Left colon (tissue), 2 donors: ENCODE measurements at regions not wholly inside any gene's neighbourhood (a gene's known extent, or its start where the extent isn't known, plus 50 kb on each side); places are given as distances from the start of the nearest gene placed in this dataset.
A peak's percentile ranks its signal among the peaks of the same experiment; 100 is the strongest.

Experiments
- ATAC-seq: fragments of 200-7000 bp; cut with Tn5 transposase; one replicate; pipeline ENCODE4 v1.9.1; 2020; ENCODE audit warnings: mild to moderate bottlenecking, moderate library complexity
- DNase-seq, 2 donors: peaks; one replicate each; pipeline ENCODE4 v3.0.0-alpha.2; 2020
- intact Hi-C, 2 donors: fragments of 100-400 bp; cut with DNase I in 1 of 2; cut with micrococcal nuclease in 1 of 2; formaldehyde crosslinking; loops; one replicate each; pipeline versions ENCODE4 v1.11.2 to v1.14.0; 2022; cut with DNase I, micrococcal nuclease
- donor health status: DM: no; HTN: no; CAD: no.
- donor health status: DM: yes; HTN: yes; CAD: no.

- intact Hi-C loops, result no loop called here
- DNase-seq, result no peak
- ATAC-seq, result no peak
These were observed 174.1 kb downstream of the CSNK2A3 start for GRCh38 chr11:11178671-11179638.

- intact Hi-C loops, result no loop called here
- DNase-seq (no peak), ATAC-seq (no peak)
These were observed 175.8 kb downstream of the CSNK2A3 start for GRCh38 chr11:11177156-11177808.

- no peak for ATAC-seq
- intact Hi-C loops, result no loop called here
- no peak for DNase-seq
These were observed 179.6 kb downstream of the CSNK2A3 start for GRCh38 chr11:11173316-11174025.

- ATAC-seq (no peak), DNase-seq (no peak)
- intact Hi-C loops, result no loop called here
These were observed 181.2 kb downstream of the CSNK2A3 start for GRCh38 chr11:11171854-11172253.

GRCh38 chr11:11171285-11171684 lies 181.8 kb downstream of the CSNK2A3 start:
- DNase-seq (peak in 1 of 2 donors; percentile 42), ATAC-seq (no peak)
- intact Hi-C loops, result no loop called here

- no peak for DNase-seq
- intact Hi-C loops, result no loop called here
- no peak for ATAC-seq
These were observed 182.5 kb downstream of the CSNK2A3 start for GRCh38 chr11:11170352-11171084.

- intact Hi-C loops, result loop anchor here in 1 of 2 donors (10.0 kb wide), 1 partner anchor 135 kb away; no protein-coding TSS in a partner anchor
- DNase-seq (no peak), ATAC-seq (no peak)
These were observed 183.2 kb downstream of the CSNK2A3 start for GRCh38 chr11:11169715-11170351.

- ATAC-seq (no peak), DNase-seq (no peak)
- intact Hi-C loops, result loop anchor here in 1 of 2 donors (10.0 kb wide), 1 partner anchor 133 kb away; no protein-coding TSS in a partner anchor
These were observed 185.2 kb downstream of the CSNK2A3 start for GRCh38 chr11:11167806-11168205.

GRCh38 chr11:11164334-11164690 lies 188.7 kb downstream of the CSNK2A3 start:
- ATAC-seq, result no peak
- no peak for DNase-seq
- intact Hi-C loops, result loop anchor here in 1 of 2 donors (10.0 kb wide), 1 partner anchor 130 kb away; no protein-coding TSS in a partner anchor

GRCh38 chr11:11163669-11164333 lies 189.2 kb downstream of the CSNK2A3 start:
- ATAC-seq, result no peak
- no peak for DNase-seq

GRCh38 chr11:11163236-11163635 lies 189.8 kb downstream of the CSNK2A3 start:
- DNase-seq, result no peak
- intact Hi-C loops, result loop anchor here in 1 of 2 donors (10.0 kb wide), 1 partner anchor 128 kb away; no protein-coding TSS in a partner anchor
- peak; percentile 61 for ATAC-seq

More at GRCh38 chr11:11163669-11164333, 189.2 kb downstream of the CSNK2A3 start:
- intact Hi-C loops, result loop anchor here in 1 of 2 donors (10.0 kb wide), 1 partner anchor 129 kb away; no protein-coding TSS in a partner anchor

GRCh38 chr11:11157185-11157584 lies 195.9 kb downstream of the CSNK2A3 start:
- DNase-seq, result no peak
- intact Hi-C loops, result no loop called here
- ATAC-seq, result no peak

- intact Hi-C loops, result no loop called here
- DNase-seq (no peak), ATAC-seq (no peak)
These were observed 196.9 kb downstream of the CSNK2A3 start for GRCh38 chr11:11155962-11156815.

- ATAC-seq (no peak), DNase-seq (no peak)
- intact Hi-C loops, result no loop called here
These were observed 200.2 kb downstream of the CSNK2A3 start for GRCh38 chr11:11152877-11153276.

GRCh38 chr11:11149671-11150459 lies 203.2 kb downstream of the CSNK2A3 start:
- ATAC-seq (no peak), DNase-seq (no peak)
- intact Hi-C loops, result no loop called here

- intact Hi-C loops, result no loop called here
- no peak for ATAC-seq
These were observed 204.5 kb downstream of the CSNK2A3 start for GRCh38 chr11:11148596-11148995.

More at GRCh38 chr11:11148596-11148995, 204.5 kb downstream of the CSNK2A3 start:
- no peak for DNase-seq
